ENCODE measurements at regions not wholly inside any gene's neighbourhood (a gene's known extent, or its start where the extent isn't known, plus 50 kb on each side); places are given as distances from the start of the nearest gene placed in this dataset.

DNA sequence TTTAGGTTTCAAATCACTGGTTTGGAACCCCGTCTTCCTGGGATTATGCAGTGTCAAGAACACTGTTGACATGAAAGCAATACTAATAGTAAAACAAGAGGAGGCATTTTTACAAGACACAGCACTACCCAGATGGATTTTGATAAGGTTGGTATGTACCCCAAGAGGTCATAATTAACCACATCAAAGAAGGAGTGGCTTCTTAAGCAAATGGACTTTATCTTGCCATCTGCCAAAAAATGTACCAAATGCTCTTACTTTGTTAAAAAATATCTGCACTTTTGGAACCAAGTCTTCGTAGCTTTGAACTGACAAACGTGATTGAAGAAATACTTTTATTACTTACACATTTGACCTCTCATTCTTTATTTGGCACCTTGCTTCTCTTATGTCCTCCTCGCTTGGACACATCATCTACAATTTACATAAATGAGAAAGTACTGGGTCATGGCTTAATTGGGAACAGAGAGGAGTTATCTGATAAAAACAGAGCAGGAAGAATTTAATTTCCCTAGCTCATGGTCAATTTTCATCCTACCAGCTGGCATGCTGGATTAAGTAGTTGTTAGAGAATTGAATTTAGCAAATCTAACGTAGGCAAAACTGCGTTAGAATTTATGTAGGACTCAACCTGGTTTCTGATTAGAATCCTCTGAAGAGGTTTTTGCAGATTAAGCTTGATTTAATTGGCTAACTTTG is 54.5 kb upstream of the PRICKLE1 start:
- TF ChIP-seq, protein P1, sequence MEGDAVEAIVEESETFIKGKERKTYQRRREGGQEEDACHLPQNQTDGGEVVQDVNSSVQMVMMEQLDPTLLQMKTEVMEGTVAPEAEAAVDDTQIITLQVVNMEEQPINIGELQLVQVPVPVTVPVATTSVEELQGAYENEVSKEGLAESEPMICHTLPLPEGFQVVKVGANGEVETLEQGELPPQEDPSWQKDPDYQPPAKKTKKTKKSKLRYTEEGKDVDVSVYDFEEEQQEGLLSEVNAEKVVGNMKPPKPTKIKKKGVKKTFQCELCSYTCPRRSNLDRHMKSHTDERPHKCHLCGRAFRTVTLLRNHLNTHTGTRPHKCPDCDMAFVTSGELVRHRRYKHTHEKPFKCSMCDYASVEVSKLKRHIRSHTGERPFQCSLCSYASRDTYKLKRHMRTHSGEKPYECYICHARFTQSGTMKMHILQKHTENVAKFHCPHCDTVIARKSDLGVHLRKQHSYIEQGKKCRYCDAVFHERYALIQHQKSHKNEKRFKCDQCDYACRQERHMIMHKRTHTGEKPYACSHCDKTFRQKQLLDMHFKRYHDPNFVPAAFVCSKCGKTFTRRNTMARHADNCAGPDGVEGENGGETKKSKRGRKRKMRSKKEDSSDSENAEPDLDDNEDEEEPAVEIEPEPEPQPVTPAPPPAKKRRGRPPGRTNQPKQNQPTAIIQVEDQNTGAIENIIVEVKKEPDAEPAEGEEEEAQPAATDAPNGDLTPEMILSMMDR (IDR thresholded peaks at IDR 0.05 in 4 of 5, conservative IDR thresholded peaks at IDR 0.05 in 1 of 5), result no peak
- TF ChIP-seq POLR2A (IDR thresholded peaks at IDR 0.05), result no peak
